ENCODE measurements at regions not wholly inside any gene's neighbourhood (a gene's known extent, or its start where the extent isn't known, plus 50 kb on each side); places are given as distances from the start of the nearest gene placed in this dataset.

DNA sequence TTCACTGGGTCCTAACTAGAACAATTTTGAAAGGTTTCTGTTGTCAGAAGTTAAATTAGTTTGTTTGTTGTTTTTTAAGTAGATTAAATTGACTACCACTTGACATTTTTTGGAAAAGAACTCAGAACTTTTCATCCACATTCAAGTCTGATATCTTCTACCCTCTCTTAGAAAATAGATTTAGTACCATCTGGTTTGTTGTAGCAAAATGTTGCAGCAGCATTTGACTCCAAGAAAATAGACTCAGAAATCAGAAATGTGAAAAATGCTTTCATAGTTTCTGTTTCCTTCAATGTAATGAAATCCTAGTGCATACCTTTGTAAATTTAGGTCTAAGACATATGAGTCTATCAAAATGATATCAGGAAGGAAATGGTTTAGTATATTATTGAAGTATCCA is 256.3 kb upstream of the CLEC14A start:
- Histone ChIP-seq H2AFZ (ENCODE audit: low read length) (no peak overlapping the region), H3K36me3 (replicated peaks in 1 of 2; ENCODE audit: control insufficient read depth in 1 of 2, insufficient read depth in 2 of 2, low read length in 2 of 2) (no peaks in the 10 kb centered on the region), H3K79me2 (ENCODE audit: insufficient read depth, low read length) (no peaks in the 10 kb centered on the region), H4K20me1 (ENCODE audit: insufficient read depth, low read length) (no peaks in the 10 kb centered on the region), H3K4me2 (ENCODE audit: low read depth, low read length) (no peak overlapping the region), H3K27ac (ENCODE audit: extremely low read length, insufficient read depth, low read length) (no peak overlapping the region), H3K4me3 (replicated peaks in 1 of 3; ENCODE audit: insufficient read depth in 1 of 3, low read depth in 2 of 3, low read length in 3 of 3) (no peak overlapping the region), H3K9ac (ENCODE audit: insufficient read depth, low read depth, low read length) (no peak overlapping the region), H3K9me3 (ENCODE audit: low read length) (0 out of 2 replicates have a peak, but pooled peaks cover 4% of the 10 kb centered on the region), H3K4me1 (ENCODE audit: insufficient read depth, low read length) (no peaks in the 10 kb centered on the region), H3K27me3 (ENCODE audit: control insufficient read depth in 1 of 2, insufficient read depth in 2 of 2, low read length in 2 of 2) (no peaks in the 10 kb centered on the region)
- ATAC-seq (no peak), FAIRE-seq (no peak), DNase-seq (ENCODE audit: low spot score) (no peak)
- no TSS peak for BruUV-seq (replicated peaks)
- ChIA-PET POLR2A (no interaction called here), CTCF (ENCODE audit: low intra/inter-chr PET ratio, low total read pairs) (no interaction called here)
- TF ChIP-seq AHDC1 (CRISPR knock-in tag; IDR thresholded peaks at IDR 0.05; ENCODE audit: borderline replicate concordance), result no peak
- in situ Hi-C loops (cut with HindIII; ENCODE audit: extremely low pct_ligation_motif_present, low pct_unique_long_range_greater_than_20kb), result no loop called here
- intact Hi-C loops (cut with micrococcal nuclease; ENCODE audit: unreplicated experiment), result no loop called here

DNA sequence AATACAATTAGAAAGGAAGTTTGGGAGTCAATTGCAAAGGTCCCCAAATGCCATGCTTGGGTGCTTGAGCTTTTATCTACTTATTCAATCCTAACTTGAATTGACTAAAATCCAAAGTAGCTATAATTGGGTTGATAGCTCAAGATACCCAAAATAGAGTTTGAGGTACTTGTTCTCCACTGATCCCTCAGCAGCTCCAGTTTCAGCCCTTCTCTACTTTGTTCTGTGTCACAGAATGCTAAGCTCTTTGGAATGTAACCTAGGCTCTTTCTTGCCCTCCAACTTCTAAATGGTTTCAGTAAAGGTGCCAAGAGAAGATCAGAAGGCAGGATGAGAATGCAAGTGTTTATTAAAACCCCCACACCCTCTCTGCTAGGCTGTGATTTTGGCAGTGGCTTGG is 251.4 kb upstream of the CLEC14A start:
- no peaks in the 10 kb centered on the region for H3K9me3 ChIP-seq (ENCODE audit: low read length)
- CTCF ChIA-PET (ENCODE audit: low intra/inter-chr PET ratio, low total read pairs), result no interaction called here
- DNase-seq (ENCODE audit: low spot score) (no peak), ATAC-seq (no peak), FAIRE-seq (no peak)
- no peaks in the 10 kb centered on the region for H3K4me1 ChIP-seq (ENCODE audit: insufficient read depth, low read length)
- no peak overlapping the region for H3K9ac ChIP-seq (ENCODE audit: insufficient read depth, low read depth, low read length)
- H3K27ac ChIP-seq (ENCODE audit: extremely low read length, insufficient read depth, low read length), result no peak overlapping the region
- no peak overlapping the region for H2AFZ ChIP-seq (ENCODE audit: low read length)
- in situ Hi-C loops (cut with HindIII; ENCODE audit: extremely low pct_ligation_motif_present, low pct_unique_long_range_greater_than_20kb) (no loop called here), intact Hi-C loops (cut with micrococcal nuclease; ENCODE audit: unreplicated experiment) (no loop called here)
- H3K4me2 ChIP-seq (ENCODE audit: low read depth, low read length), result no peak overlapping the region
- BruUV-seq (replicated peaks), result no TSS peak
- POLR2A ChIA-PET, result no interaction called here
- no peak overlapping the region for H3K4me3 ChIP-seq (replicated peaks in 1 of 3; ENCODE audit: insufficient read depth in 1 of 3, low read depth in 2 of 3, low read length in 3 of 3)
- H3K27me3 ChIP-seq (ENCODE audit: control insufficient read depth in 1 of 2, insufficient read depth in 2 of 2, low read length in 2 of 2), result no peaks in the 10 kb centered on the region
- no peaks in the 10 kb centered on the region for H3K36me3 ChIP-seq (replicated peaks in 1 of 2; ENCODE audit: control insufficient read depth in 1 of 2, insufficient read depth in 2 of 2, low read length in 2 of 2)
- no peaks in the 10 kb centered on the region for H4K20me1 ChIP-seq (ENCODE audit: insufficient read depth, low read length)
- no peaks in the 10 kb centered on the region for H3K79me2 ChIP-seq (ENCODE audit: insufficient read depth, low read length)
- no peak for TF ChIP-seq ZHX2 (IDR thresholded peaks at IDR 0.05; ENCODE audit: low read depth)
- no peak for TF ChIP-seq ZHX2 (CRISPR knock-in tag; IDR thresholded peaks at IDR 0.05; ENCODE audit: borderline replicate concordance)
- no peak for TF ChIP-seq ZNF354B (CRISPR knock-in tag; IDR thresholded peaks at IDR 0.05)
- no peak for TF ChIP-seq GZF1 (CRISPR knock-in tag; IDR thresholded peaks at IDR 0.05)
- no peak for TF ChIP-seq ZNF160 (CRISPR knock-in tag; IDR thresholded peaks at IDR 0.05)
- no peak for TF ChIP-seq SP5 (CRISPR knock-in tag; IDR thresholded peaks at IDR 0.05; ENCODE audit: borderline replicate concordance, low read depth)

Data from HepG2 (cell line).